GM21576 (cell line): ENCODE measurements at regions not wholly inside any gene's neighbourhood (a gene's known extent, or its start where the extent isn't known, plus 50 kb on each side); places are given as distances from the start of the nearest gene placed in this dataset.
"Not testable (repeated sequence)": the region's sequence is repeated elsewhere in the genome, so short reads cannot be mapped to it uniquely, and the experiment has no call there.

ENCODE experiments used
- ATAC-seq: cut with Tn5 transposase; IDR thresholded peaks from one replicate; pipeline ENCODE4 v1.9.1; 2021; ENCODE audit warnings: mild to moderate bottlenecking, moderate library complexity; ENCODE audit not compliant: unreplicated experiment

DNA sequence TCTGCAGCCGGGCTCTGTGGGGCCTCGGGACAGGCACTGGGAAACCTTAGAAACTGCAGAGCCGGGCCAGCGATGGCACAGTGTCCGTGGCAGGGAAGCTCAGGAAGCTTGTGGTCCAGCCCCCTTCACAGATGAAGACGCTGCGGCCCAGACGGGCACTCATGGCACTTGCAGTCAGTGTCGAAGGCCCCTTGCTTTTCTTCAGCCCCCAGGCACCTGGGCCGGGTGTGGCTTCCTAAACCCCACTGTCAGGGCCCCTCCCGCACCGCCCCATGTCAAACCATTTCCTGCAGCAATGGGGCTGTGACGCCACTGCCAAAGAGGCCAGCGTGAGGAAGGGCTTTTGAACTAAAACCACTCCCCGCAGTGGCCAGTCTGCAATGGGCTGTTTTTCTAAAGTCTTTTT lies 164.0 kb downstream of the LAT start:
- no peak for ATAC-seq

DNA sequence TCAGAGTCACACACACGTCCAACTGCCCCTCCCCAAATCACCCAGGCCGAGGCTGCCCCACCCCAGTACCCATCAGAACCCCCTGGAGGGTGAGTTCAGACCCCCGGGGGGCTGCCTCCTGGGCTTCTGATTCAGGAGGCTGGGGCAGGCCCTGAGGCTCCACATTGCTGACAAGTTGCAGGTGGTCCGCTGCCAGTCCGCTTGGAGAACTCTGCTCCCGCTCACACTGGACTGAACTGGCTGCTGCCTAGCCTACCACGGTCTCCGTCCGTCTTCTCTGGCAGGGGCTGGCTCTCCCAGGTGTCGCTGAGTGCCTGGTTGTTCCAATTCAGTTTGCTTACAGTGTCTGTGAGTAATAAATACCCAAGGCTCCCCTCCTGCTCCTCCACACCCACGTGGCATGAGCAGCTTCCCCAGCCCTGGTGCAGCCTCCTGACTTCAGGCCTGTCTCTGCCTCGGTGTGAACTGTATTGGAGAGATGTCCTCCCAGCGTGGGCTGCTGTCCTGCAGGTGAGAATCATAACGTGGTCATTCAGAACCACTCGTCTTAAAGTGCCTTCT lies 163.4 kb downstream of the LAT start:
- ATAC-seq: no peak

DNA sequence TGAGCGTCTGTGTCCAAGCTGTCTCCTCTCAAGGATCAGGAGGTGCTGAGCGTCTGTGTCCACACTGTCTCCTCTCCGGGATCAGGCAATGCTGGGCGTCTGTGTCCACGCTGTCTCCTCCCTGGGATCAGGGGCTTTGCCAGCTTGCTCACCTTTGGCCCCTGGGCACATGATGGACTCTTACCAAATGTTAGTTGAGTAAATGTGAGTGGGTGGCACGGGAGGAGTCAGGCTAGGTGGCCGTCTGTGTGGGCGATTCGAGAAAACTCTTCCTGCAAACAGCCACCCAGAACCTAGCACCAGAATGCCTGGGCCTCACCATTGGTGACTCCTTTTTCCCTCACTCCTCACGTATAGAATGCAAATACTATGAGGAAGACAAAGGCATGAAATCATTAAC lies 162.9 kb downstream of the LAT start:
- ATAC-seq: not testable (repeated sequence)

DNA sequence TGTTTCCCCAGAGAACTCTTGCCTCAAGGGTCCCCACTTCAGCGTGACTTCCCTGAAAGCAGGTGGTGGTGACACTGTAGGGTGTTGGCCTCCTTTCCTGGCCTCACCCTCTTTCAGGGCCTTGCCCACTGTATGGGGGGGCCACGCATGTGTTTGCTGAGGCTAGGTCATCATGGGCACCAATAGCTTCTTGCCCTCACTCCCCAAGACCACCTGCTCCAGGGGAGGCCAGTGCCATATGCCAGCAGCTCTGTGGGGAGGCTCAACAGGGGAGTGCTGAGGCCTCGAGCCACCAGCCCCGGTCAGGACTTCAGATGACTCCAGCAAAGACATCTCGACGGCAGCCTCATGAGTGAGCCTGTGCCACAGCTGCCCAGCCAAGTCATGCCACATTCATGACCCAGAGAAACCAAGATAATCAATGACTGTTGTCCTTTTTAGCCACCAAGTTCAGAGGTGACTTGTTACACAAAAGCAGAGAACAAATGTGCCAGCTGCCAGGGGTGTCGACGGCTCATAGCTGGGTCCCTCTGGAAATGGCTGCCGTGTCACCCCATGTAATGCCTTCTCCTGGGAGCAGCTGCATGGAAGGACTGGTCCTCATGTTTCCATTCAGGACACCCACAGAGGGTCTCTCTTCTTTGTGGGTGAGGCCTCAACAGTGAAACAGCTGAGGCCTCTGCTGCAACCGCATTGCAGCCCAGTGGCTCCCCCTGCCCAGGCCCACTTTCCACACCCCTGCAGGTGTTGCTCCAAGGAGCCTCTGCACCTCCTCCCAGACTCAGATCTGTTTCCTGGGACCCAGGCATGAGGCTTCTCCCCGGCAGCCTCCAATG lies 162.2 kb downstream of the LAT start:
- not testable (repeated sequence) for ATAC-seq

DNA sequence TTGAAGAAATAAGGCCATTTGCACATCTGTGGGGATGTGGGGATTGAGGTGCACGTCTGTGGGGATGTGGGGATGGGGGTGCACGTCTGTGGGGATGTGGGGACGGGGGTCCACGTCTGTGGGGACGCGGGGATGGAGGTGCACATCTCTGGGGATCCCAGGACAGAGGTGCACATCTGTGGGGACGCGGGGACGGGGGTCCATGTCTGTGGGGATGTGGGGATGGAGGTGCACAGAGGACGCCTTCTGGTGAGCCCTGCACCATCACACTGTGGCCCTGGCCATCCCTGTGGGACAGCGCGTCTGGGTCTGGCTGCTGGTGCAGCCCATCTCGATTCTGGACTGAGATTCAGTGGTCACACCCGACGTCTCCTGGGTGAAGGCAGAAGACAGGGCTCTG lies 161.4 kb downstream of the LAT start:
- ATAC-seq: no peak

DNA sequence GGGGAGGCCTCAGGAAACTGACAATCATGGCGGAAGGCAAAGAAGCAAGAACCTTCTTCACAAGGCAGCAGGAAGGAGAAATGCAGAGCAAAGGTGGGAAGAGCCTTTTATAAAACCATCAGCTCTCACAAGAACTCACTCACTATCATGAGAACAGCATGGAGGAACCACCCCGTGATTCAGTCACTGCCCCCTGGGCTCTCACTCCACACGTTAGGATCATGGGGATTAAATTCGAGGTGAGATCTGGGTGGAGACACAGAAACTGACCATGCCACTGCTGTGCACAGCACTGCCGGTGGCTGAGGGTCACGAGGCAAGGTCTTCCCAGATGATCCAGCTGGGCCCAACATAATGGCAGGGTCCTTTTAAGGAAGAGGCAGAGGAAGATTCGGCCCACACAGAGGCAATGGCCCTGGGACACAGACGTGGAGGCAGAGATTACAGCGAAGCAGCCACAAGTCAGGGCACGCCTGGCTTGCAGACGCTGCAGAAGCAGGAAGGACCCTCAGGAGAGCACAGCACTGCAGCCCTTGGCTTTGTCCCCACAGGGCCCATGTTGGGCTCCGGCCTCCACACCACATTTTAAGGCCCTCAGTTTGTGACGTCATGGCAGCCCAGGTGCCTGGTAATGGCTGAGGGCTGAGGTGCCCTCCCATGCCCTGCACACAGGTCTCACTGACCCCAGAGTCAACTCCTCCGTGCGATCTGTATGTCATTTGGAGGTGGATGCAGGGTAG lies 160.8 kb downstream of the LAT start:
- not testable (repeated sequence) for ATAC-seq

DNA sequence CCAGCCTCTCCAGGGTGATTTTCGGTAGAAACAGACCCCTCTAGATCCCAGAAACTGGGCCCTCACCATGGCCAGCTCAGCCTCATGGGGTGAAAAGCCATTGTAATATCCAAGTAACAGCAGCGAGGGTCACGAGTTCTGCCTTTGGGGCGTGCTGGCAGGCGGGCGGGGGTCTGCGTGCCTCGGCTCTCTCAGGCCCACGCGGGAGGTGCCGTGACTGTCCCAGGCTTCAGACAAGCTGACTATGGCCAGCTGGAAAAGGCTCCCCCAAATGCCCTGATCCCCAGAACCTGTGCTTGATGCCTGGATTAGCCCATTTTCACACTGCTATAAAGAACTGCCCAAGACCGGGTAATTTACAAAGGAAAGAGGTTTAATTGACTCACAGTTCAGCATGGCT lies 160.2 kb downstream of the LAT start:
- not testable (repeated sequence) for ATAC-seq

DNA sequence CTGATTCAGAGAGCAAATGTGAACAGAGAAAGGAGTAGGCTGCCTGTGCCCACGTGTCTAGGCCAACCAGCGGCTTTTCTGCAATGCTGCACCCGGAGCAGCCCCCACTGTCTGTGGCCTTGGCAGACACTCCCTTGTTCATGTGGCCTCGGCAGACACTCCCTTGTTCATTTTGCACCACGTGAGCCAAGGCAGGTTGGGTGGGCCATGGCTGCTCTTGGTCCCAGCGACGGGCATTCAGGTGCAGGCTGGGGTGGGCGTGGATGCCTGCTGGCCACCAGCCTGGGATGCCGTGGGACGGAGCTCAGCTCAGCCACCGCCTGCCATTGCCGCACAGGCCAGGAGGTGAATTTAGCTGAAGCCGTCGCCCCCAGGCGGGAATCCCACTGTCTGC lies 159.8 kb downstream of the LAT start:
- ATAC-seq: not testable (repeated sequence)

DNA sequence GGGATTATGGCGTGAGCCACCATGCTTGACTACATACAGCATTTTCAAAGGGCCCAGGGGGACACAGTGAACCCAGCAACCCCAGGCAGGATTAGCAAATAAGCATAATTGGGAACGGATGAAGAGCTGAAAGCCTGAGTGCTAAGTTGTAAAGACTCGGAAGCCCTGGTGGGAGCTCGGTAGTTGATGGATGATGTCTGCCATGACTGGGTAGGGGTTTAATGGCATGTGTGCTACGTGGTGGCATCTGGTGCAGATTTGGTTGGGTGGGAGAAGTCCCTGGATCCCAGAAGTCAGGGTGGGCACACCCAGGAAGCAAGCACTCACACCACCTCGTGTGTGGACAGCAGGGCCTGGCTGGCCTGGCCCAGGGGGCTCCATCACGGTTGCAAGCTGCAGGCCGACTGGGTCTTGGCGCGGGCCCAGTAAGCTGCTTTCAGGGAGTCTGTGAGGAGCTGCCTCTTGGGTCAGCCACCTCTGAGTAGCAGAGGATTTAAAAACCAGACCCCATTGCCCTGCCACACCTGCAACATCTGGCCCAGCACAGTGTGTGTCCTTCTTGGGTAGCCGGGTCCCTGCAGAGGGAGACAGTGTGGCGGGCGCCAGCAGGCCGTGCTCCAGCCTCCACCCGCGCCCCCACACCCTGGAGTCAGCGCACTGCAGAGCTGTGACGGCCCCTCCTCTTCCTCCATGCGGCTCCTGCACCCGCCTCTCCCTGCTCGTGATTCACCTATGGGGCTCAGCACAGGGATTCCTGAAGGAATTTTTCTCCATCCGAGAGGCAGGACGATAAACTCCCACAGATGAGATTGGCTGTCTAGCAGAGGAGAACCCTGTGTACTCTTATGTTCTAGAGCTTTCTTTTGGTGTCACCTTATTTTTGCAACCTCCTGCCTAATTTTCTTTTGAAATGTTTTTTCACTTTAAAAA lies 159.2 kb downstream of the LAT start:
- ATAC-seq: not testable (repeated sequence)

DNA sequence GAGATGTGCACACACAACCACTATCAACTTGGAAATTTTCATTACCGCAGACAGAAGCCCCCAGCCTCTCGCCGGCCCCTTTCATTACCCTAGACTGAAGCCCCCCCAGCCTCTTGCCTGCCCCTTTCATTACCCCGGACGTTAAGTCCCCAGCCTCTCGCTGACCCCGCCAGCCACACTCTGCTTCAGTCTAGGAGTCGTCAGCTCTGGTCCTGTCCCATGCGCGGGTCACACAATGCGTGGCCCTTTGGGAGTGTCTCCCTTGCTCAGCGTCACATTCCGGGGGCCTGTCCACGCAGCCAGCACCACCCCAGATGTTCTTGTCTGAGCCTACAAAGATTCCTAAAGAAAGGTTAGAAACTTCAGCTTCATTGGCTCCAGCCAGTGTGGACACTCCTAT lies 157.7 kb downstream of the LAT start:
- ATAC-seq: not testable (repeated sequence)

DNA sequence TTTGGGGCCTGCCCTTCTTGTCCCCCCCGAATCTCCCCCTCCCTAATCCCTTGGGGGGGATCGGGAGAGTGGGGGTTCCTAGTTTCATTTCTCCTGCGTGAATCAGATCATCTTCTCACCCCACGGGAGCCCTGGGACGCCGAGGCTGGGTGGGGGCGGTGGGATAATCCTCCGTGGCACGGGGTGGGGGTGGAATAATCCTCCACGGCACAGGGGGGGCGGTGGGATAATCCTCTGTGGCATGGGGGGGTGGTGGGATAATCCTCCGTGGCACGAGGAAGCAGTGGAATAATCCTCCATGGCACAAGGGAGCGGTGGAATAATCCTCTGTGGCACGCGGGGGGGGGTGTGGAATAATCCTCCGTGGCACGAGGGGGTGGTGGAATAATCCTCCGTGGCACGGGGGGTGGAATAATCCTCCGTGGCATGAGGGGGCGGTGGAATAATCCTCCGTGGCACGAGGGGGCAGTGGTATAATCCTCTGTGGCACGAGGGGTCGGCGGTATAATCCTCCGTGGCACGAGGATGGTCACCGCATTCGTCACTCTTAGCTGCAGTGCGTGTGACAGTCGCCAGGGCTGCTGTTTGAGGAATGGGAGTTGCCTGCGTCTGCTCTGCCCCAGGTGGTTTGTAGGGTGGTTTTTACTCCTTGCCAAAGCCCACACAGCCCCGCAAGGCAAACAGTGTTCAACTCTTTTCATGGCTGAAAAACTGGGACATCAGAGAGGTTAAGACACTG lies 156.9 kb downstream of the LAT start:
- ATAC-seq: no peak

DNA sequence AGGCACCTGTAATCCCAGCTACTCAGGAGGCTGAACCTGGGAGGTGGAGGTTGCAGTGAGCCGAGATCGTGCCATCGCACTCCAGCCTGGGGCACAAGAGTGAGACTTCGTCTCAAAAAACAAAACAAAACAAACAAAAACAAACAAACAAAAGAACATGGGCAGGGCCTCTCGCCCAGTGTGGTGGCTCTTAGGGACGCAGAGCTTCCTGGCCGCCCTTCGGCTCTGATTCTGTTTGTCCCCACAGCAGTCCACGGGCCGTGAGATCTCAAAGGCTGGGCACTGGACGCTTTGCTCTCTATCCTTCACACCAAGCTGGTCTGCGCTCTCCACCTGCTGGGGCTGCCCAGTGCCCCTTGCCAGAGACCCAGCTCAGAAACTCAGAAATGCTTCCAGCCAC lies 156.3 kb downstream of the LAT start:
- not testable (repeated sequence) for ATAC-seq

DNA sequence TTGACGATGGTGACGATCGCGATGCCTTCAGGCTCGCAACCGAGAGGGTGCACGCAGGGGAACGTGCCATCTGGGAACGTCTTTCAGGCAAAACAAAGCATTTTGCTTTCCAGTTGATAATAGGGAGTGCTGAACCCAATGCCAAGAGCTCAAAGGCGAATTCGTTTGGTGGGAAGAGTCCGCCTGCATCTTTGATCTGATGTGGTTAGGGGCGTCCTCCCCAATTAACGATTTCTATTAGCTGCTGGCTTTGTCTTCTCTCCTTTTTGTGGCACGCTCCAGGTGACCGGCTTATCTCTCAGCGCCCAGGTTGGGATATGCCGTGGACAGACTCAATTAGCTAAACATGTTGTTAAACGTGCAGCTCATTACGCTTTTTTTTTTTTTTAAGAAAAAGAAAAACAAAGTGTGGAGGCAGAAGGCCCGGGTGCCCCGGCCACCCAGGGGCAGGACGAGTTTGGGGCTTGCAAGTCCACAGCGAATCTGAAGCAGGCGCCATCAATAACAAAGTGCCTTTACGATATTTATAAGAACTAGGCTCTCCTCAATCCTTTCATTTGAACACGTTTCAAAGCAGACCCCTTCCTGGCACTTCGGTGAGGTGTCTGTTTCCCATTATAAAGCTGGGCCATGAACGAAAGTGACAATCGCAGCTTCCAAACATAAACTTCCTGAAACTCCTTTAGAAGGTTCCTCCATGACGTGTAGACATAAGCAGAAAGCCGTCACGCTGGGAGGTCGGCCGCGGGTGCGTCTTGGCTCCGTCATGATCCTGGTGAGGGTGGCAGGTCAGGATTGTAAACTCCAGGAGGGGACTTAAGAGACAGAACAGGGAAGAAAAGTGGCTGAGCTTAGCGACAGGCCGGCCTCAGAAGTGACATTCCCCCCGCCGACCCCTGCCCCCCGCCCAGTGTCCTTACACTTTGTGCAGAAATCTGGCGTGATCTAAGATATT lies 155.3 kb downstream of the LAT start:
- ATAC-seq: not testable (repeated sequence)

DNA sequence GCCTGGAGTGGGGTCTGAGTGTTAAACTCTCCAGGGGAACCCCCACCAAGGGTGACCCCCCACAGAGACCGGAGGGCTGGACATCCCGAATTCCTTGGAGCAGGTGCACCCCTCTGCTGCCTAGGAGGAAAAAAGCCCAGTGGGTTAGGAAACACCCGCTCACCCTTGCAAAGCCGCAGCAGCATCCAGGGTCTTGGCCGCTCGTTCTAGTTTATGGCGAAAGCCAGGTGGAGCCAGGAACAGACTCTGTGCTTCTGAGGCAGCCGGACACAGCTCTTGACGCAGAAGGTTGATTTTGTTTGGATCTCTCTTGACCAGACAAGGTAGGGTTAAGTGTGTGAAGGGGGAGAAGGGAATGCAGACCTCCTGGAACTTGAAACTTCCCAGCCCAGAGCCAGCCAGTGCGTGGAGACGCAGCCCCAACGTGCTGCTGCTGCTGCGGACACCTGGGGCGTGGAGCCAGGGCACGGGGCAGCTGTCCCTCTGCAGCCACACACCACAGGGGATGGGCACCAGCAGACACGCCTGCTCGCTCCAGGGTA lies 154.5 kb downstream of the LAT start:
- ATAC-seq: no peak

DNA sequence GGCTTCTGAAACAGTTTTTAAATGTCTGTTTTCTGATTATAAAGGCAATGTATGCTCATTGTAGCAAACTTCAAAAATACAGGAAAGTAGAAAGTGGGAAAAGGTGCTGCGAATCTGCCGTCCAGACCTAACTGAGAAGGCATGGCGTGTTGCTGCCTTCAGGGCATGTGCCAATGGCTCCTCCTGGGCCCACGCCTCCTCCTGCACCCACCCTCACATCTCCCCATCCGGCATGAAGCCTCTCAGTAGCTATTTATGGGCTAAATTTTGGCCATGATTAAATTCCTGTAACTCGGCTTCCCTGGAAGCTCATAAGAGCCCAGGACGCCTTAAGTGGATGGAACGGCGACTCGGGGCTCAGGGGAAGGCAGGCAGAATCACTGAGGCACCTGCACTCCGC lies 153.8 kb downstream of the LAT start:
- ATAC-seq: not testable (repeated sequence)

DNA sequence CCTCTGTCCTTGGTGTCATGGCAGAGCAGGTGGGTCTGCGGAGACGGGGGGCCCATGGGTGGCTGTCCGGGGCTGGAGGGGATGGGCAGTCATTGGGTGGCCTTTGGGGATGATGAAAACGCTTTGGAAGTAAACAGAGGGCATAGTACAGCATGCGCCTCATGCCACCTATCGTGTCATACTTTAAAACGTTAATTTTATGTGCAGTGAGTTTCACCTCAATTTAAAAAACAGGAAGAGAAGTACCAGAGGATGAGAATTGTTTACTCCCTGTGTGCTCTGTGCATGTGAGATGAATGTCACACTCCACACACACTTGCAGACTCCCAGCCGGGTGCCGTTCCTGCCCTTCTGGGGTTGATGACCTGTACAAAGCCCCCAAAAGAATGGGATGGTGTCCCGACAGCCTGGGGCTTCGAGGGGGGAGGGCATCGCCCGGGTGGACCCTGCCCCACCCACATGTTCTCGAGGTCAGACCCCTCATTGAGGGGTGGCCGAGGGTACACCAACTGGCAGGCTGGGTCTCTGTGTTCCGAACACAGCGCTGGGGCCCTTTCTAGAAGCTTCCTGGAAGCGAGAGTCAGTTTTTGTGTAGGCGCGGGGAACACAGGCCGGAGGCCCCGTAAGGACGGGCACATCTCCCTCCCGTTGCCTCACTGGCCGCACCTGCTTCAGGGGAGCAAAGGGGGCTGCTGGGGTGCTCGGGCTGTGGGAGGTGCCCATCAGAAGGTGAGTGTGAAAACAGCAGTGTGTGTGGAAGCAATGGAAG lies 153.2 kb downstream of the LAT start:
- ATAC-seq: not testable (repeated sequence)

DNA sequence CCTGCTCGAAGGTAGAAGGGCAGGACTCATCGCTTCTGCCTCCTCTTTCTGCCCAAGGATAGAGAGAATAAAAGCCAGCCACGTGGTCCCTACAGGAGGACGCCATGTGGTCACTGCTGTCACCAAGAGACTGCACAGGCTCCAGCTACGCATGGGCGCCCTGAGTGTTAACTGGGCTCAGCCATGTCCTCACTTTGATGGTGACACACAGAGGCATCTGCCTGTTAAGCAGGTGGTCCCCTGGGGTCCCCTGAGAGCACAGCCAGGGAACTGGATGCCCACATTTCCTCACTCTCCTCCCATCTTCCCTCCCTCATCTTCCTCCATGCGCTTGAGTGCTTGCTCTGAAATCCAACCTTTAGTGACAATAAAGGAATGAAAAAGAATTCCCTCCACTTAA lies 152.6 kb downstream of the LAT start:
- not testable (repeated sequence) for ATAC-seq

DNA sequence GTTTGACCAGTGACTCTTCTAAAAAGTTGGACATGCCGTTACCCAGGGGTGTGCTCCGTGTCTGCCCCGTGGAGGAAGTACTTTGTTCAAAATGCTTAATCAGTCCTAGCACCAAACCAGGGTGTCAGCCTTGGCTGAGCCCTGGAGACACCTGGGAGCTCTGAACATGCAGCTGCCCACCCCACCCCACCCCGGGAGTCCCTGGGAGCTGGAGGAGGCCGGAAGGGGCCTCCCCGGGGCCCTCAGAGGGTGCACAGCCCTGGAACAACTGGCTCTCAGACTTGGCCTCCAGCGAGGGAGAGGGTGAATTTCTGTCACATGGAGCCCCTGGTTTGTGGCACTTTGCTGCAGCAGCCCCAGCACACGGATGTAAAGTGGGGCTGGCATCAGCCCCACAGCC lies 152.1 kb downstream of the LAT start:
- ATAC-seq: not testable (repeated sequence)
